ENCODE measurements at regions not wholly inside any gene's neighbourhood (a gene's known extent, or its start where the extent isn't known, plus 50 kb on each side); places are given as distances from the start of the nearest gene placed in this dataset.

DNA sequence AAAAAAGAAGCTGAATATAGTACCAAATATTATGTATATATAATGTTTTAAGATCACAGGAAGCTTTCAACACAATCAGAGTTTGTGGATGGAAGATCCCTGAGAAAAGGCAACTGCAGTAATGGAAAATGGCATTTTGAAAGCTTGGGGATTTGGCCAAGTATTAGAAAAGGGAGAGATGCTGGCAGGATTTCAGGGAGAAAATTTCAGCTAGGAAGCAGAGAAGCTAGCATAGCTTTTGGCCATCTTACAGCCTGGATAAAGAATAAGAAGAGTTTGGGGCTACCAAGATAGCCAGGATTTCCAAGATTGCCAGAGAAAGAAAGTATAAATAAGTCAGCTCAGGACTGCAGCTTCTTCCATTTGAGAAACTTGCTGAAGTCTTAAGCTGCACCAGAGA lies 440.8 kb upstream of the LUZP2 start:
- intact Hi-C loops (cut with DNase I): no loop called here

GRCh38 chr11:24060125-24060524 lies 436.7 kb upstream of the LUZP2 start:
- H3K9me3 ChIP-seq: no peaks in the 10 kb centered on the region
- intact Hi-C loops (cut with DNase I): no loop called here
- ATAC-seq (no peak), DNase-seq (no peak)
- H3K27ac ChIP-seq: no peak overlapping the region
- no peaks in the 10 kb centered on the region for H3K36me3 ChIP-seq
- H3K27me3 ChIP-seq: no peaks in the 10 kb centered on the region
- H3K4me3 ChIP-seq: no peak overlapping the region
- no peak for TF ChIP-seq POLR2A (IDR thresholded peaks at IDR 0.05)
- TF ChIP-seq, protein P1, sequence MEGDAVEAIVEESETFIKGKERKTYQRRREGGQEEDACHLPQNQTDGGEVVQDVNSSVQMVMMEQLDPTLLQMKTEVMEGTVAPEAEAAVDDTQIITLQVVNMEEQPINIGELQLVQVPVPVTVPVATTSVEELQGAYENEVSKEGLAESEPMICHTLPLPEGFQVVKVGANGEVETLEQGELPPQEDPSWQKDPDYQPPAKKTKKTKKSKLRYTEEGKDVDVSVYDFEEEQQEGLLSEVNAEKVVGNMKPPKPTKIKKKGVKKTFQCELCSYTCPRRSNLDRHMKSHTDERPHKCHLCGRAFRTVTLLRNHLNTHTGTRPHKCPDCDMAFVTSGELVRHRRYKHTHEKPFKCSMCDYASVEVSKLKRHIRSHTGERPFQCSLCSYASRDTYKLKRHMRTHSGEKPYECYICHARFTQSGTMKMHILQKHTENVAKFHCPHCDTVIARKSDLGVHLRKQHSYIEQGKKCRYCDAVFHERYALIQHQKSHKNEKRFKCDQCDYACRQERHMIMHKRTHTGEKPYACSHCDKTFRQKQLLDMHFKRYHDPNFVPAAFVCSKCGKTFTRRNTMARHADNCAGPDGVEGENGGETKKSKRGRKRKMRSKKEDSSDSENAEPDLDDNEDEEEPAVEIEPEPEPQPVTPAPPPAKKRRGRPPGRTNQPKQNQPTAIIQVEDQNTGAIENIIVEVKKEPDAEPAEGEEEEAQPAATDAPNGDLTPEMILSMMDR (IDR thresholded peaks at IDR 0.05): no peak
- no peaks in the 10 kb centered on the region for H3K4me1 ChIP-seq
- WGBS, 4 donors: 84 to 98% (median 90%) methylated on average over 3 of the region's 3 CpGs

More for the DNA sequence above, 440.8 kb upstream of the LUZP2 start:
- no peak for TF ChIP-seq POLR2A (IDR thresholded peaks at IDR 0.05)
- TF ChIP-seq, protein P1 (IDR thresholded peaks at IDR 0.05): no peak
- Histone ChIP-seq H3K9me3 (peaks cover 0 to 4% (median 0%) of the 10 kb centered on the region in 12 donors), H3K4me1 (no peaks in the 10 kb centered on the region), H3K27ac (no peak overlapping the region), H3K4me3 (no peak overlapping the region), H3K36me3 (no peaks in the 10 kb centered on the region), H3K27me3 (no peaks in the 10 kb centered on the region)
- no peak for DNase-seq
- ATAC-seq: no peak

GRCh38 chr11:24064309-24064903 lies 432.4 kb upstream of the LUZP2 start:
- WGBS, 4 donors: 70 to 79% (median 72%) methylated on average over 6 of the region's 6 CpGs
- no peaks in the 10 kb centered on the region for H3K9me3 ChIP-seq
- H3K27me3 ChIP-seq: no peaks in the 10 kb centered on the region
- H3K4me1 ChIP-seq: no peaks in the 10 kb centered on the region
- no peak overlapping the region for H3K4me3 ChIP-seq
- no peaks in the 10 kb centered on the region for H3K36me3 ChIP-seq
- H3K27ac ChIP-seq: no peak overlapping the region
- TF ChIP-seq, protein P1 (IDR thresholded peaks at IDR 0.05): no peak
- TF ChIP-seq POLR2A (IDR thresholded peaks at IDR 0.05): no peak
- no peak for DNase-seq
- no peak for ATAC-seq
- intact Hi-C loops (cut with DNase I): no loop called here

- DNase-seq: no peak
- Histone ChIP-seq H3K27me3 (no peaks in the 10 kb centered on the region), H3K9me3 (no peaks in the 10 kb centered on the region), H3K4me3 (no peak overlapping the region), H3K4me1 (no peaks in the 10 kb centered on the region), H3K27ac (no peak overlapping the region), H3K36me3 (no peaks in the 10 kb centered on the region)
- intact Hi-C loops (cut with DNase I): no loop called here
- 78 to 84% (median 83%) methylated on average over 2 of the region's 2 CpGs for WGBS, 4 donors
- no peak for TF ChIP-seq POLR2A (IDR thresholded peaks at IDR 0.05)
- TF ChIP-seq, protein P1 (IDR thresholded peaks at IDR 0.05): no peak
- ATAC-seq: no peak
Measured at GRCh38 chr11:24068197-24068596, 428.7 kb upstream of the LUZP2 start.
